SK-N-SH (cell line): ENCODE measurements at regions not wholly inside any gene's neighbourhood (a gene's known extent, or its start where the extent isn't known, plus 50 kb on each side); places are given as distances from the start of the nearest gene placed in this dataset.

Source experiments
- CTCF ChIA-PET: fragments of 300-600, 350-600 bp; formaldehyde crosslinking; extraction: SDS; loops from one replicate; lab custom pipeline; 2021; lab: Yijun Ruan, JAX
- POLR2A ChIA-PET: fragments of 350-600 bp; sonication (Branson Sonifier 250); formaldehyde crosslinking; extraction: SDS; loops from one replicate; lab custom pipeline; 2020; ENCODE audit warnings: antibody characterized with exemption, inconsistent platforms; lab: Yijun Ruan, JAX
- DNase-seq: peaks from one replicate; pipeline ENCODE4 v3.0.0; 2012
- H2AFZ ChIP-seq: fragments of 200-600 bp; sonication (generic); 2 replicates; pipeline ENCODE4 v1.8.1; 2016; ENCODE audit warnings: antibody characterized with exemption, mild to moderate bottlenecking, low read depth
- H3F3A ChIP-seq: fragments of 200-600 bp; sonication (generic); replicated peaks from 2 replicates; pipeline ENCODE3; 2016; ENCODE audit warnings: antibody characterized with exemption, mild to moderate bottlenecking; ENCODE audit not compliant: insufficient read depth
- H3K27ac ChIP-seq, 2 experiments: fragments of 200-500 bp in 1 of 2; fragments of 200-600 bp in 1 of 2; sonication (Bioruptor generic) in 1 of 2; sonication (generic), shearing (Covaris generic) in 1 of 2; 2 replicates each; pipeline versions ENCODE4 v1.5.1 to v1.6.1; 2014 to 2016; ENCODE audit warnings: low read depth in 2 of 2, inconsistent platforms in 1 of 2, low read length in 1 of 2, mild to moderate bottlenecking in 1 of 2, mixed read lengths in 1 of 2
- H3K27me3 ChIP-seq: fragments of 200-600 bp; sonication (generic), shearing (Covaris generic); 2 replicates; pipeline ENCODE4 v1.6.1; 2016; ENCODE audit warnings: mixed run types; ENCODE audit not compliant: insufficient read depth
- H3K36me3 ChIP-seq, 2 experiments: fragments of 200-500 bp in 1 of 2; fragments of 200-600 bp in 1 of 2; sonication (Bioruptor generic) in 1 of 2; sonication (generic) in 1 of 2; replicated peaks in 1 of 2; 2 replicates each; pipeline versions ENCODE3 to v1.5.1; 2014 to 2016; ENCODE audit warnings: low read length in 1 of 2, mild to moderate bottlenecking in 1 of 2; ENCODE audit not compliant: insufficient read depth in 2 of 2, control insufficient read depth in 1 of 2
- H3K4me1 ChIP-seq, 2 experiments: fragments of 200-500 bp in 1 of 2; fragments of 200-600 bp in 1 of 2; sonication (Bioruptor generic) in 1 of 2; sonication (generic), shearing (Covaris generic) in 1 of 2; 2 replicates each; pipeline versions ENCODE4 v1.5.1 to v1.6.1; 2014 to 2016; ENCODE audit warnings: low read depth in 1 of 2, low read length in 1 of 2, mixed run types in 1 of 2; ENCODE audit not compliant: insufficient read depth in 2 of 2, control insufficient read depth in 1 of 2
- H3K4me2 ChIP-seq: fragments of 200-600 bp; sonication (generic), shearing (Covaris generic); 2 replicates; pipeline ENCODE4 v1.6.1; 2017; ENCODE audit warnings: mixed run types
- H3K4me3 ChIP-seq, 2 experiments: fragments of 200-500 bp in 1 of 2; fragments of 200-600 bp in 1 of 2; sonication (Bioruptor generic) in 1 of 2; sonication (generic), shearing (Covaris generic) in 1 of 2; 2 replicates each; pipeline versions ENCODE4 v1.5.1 to v1.8.1; 2014 to 2016; ENCODE audit warnings: low read depth in 2 of 2, inconsistent platforms in 1 of 2, low read length in 1 of 2, mild to moderate bottlenecking in 1 of 2, mixed read lengths in 1 of 2, moderate library complexity in 1 of 2
- H3K79me2 ChIP-seq: fragments of 200-600 bp; sonication (generic); 2 replicates; pipeline ENCODE4 v1.8.1; 2017; ENCODE audit warnings: mild to moderate bottlenecking; ENCODE audit not compliant: insufficient read depth
- H3K9ac ChIP-seq: fragments of 200-600 bp; sonication (generic); 2 replicates; pipeline ENCODE4 v1.6.1; 2017; ENCODE audit warnings: mixed run types
- H3K9me2 ChIP-seq: fragments of 200-600 bp; sonication (generic); 2 replicates; pipeline ENCODE4 v1.6.1; 2017; ENCODE audit warnings: mixed run types
- H3K9me3 ChIP-seq: fragments of 200-600 bp; sonication (generic); 2 replicates; pipeline ENCODE4 v1.6.1; 2017; ENCODE audit warnings: mixed run types, mild to moderate bottlenecking, moderate library complexity
- H4K20me1 ChIP-seq: fragments of 200-600 bp; sonication (generic); 2 replicates; pipeline ENCODE4 v1.6.1; 2017; ENCODE audit warnings: mild to moderate bottlenecking, mixed run types; ENCODE audit not compliant: insufficient read depth
- ELF1 ChIP-seq: IDR thresholded peaks from 2 replicates; pipeline ENCODE4 v1.4.0; 2012
- EP300 ChIP-seq, 2 experiments: IDR thresholded peaks; 2 replicates each; pipeline versions ENCODE4 v1.4.0 to v1.6.1; 2012; ENCODE audit warnings: borderline replicate concordance in 1 of 2, low read depth in 1 of 2, low read length in 1 of 2
- FOXJ3 ChIP-seq: sonication (generic); formaldehyde crosslinking; IDR thresholded peaks from 2 replicates; pipeline ENCODE4 v1.5.1; 2020; ENCODE audit warnings: mild to moderate bottlenecking, missing genetic modification reagents
- JUND ChIP-seq: IDR thresholded peaks from 2 replicates; pipeline ENCODE4 v1.4.0; 2012
- MXI1 ChIP-seq: IDR thresholded peaks from 2 replicates; pipeline ENCODE4 v1.6.1; 2012; ENCODE audit warnings: mild to moderate bottlenecking, low read depth, low read length, improper control_type of control experiment
- RAD21 ChIP-seq: IDR thresholded peaks from 2 replicates; pipeline ENCODE4 v1.6.1; 2012; ENCODE audit warnings: mild to moderate bottlenecking, low read length
- REST ChIP-seq: IDR thresholded peaks from 2 replicates; pipeline ENCODE4 v1.6.1; 2012; ENCODE audit warnings: mild to moderate bottlenecking, low read depth, low read length, moderate library complexity
- RFX5 ChIP-seq: IDR thresholded peaks from 2 replicates; pipeline ENCODE4 v1.6.1; 2012; ENCODE audit warnings: mild to moderate bottlenecking, improper control_type of control experiment, low read length
- RXRA ChIP-seq: IDR thresholded peaks from 2 replicates; pipeline ENCODE4 v1.4.0; 2012; ENCODE audit warnings: low read depth, mild to moderate bottlenecking, borderline replicate concordance
- SMC3 ChIP-seq: IDR thresholded peaks from 2 replicates; pipeline ENCODE4 v1.6.1; 2012; ENCODE audit warnings: low read depth, low read length, improper control_type of control experiment
- USF2 ChIP-seq: fragments of 150-350 bp; IDR thresholded peaks from 2 replicates; pipeline ENCODE4 v1.6.1; 2017; ENCODE audit warnings: antibody characterized with exemption, low read length, low read depth, borderline replicate concordance
- YY1 ChIP-seq: IDR thresholded peaks from 2 replicates; pipeline ENCODE4 v1.4.0; 2012; ENCODE audit warnings: low read depth, mild to moderate bottlenecking
- WGBS: methylation state at CpG from one replicate; pipeline ENCODE4 v1.1.6; 2017; ENCODE audit warnings: low lambda C conversion rate; 5-methylcytosine and 5-hydroxymethylcytosine counted together
- TF ChIP-seq, protein P1 (sequence below): IDR thresholded peaks from 2 replicates; pipeline ENCODE4 v1.4.0; 2012; ENCODE audit warnings: low read depth

DNA sequence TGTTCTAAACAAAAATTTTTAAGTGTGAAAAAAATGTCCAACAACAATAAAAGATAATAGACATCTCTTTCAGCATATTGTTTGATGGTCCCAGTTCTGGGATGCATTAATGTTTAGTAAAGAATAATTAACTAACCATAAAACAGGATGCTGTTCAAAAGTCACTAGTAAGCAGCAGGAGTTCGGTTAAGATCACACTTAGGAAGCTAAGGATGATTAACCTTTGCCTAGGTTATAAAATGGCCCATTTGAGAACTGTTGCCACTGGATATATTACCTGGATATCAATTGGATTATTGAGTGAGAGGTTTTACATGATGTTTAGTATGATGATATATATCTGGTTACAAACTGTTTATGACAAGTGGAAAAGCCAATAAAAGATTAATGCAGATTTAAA is 171.7 kb downstream of the ATG4C start (continued):
- no peak for TF ChIP-seq MXI1
- TF ChIP-seq, protein P1, sequence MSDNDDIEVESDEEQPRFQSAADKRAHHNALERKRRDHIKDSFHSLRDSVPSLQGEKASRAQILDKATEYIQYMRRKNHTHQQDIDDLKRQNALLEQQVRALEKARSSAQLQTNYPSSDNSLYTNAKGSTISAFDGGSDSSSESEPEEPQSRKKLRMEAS: no peak

DNA sequence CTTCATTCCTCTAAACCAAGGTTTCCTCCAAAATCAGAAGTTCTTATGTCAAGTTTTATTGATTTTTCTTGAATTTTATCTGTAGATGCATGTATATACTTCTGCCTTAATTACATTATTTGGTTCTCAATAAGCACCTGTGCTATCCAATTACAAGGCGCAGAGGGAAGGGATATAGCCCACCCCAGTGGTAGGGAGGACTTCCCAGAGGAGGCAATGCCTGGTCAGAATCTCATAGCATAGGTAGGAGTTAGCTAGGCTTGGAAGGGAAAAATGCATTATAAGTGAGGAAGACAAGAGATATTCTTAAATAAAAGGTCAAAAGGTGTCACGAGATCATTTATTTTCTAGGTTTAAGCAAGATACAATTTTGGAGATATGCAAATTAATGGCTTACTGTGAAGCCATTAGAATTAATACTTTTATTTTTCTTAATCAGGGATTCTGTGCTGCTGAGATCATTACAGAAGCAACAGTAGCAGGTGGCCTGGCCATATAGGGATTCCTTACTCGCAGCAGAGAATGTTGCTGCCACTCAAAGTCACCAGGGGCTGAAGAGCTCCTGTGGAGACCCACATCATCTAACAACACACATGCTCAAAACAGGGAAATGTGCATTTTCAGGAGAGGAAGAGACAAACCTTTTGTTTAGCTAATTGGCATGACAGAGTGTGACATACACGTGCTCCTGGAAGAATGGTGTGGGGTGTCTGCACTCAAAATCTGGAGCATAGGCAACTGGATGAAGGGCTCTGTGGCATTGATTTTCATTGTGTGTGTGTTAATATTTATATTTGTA is 178.3 kb downstream of the ATG4C start:
- H2AFZ ChIP-seq: no peak overlapping the region
- TF ChIP-seq FOXJ3 (CRISPR knock-in tag) (no peak), REST (no peak), RXRA (no peak), RFX5 (no peak), USF2 (no peak), ELF1 (no peak), EP300 (IDR thresholded peaks at IDR 0.05; ENCODE audit: borderline replicate concordance in 1 of 2, low read depth in 1 of 2, low read length in 1 of 2) (no peak), MXI1 (no peak), RAD21 (no peak), JUND (no peak), YY1 (no peak), SMC3 (no peak)
- TF ChIP-seq, all 33 proteins: peak for 0
- no peak overlapping the region for H3K9ac ChIP-seq
- H3K36me3 ChIP-seq: no peaks in the 10 kb centered on the region
- no peak overlapping the region for H3K4me3 ChIP-seq
- WGBS: 31% methylated on average over 4 of the region's 4 CpGs
- no peaks in the 10 kb centered on the region for H4K20me1 ChIP-seq
- DNase-seq: no peak
- ChIA-PET POLR2A (no interaction called here), CTCF (interaction anchor here (0.6 to 4.8 kb wide), 10 partner anchors 8 to 774 kb away, joined by 3 to 15 read pairs (median 4); no protein-coding TSS in a partner anchor)
- no peaks in the 10 kb centered on the region for H3K9me2 ChIP-seq
- H3K79me2 ChIP-seq: no peaks in the 10 kb centered on the region
- no peaks in the 10 kb centered on the region for H3K9me3 ChIP-seq
- H3K4me2 ChIP-seq: no peak overlapping the region
- H3K27ac ChIP-seq: no peak overlapping the region
- peaks cover 0 to 3% of the 10 kb centered on the region in 2 experiments; a peak in 3 of 4 replicates for H3K4me1 ChIP-seq
- H3F3A ChIP-seq: no peaks in the 10 kb centered on the region
- H3K27me3 ChIP-seq: no peaks in the 10 kb centered on the region
